ENCODE measurements at regions not wholly inside any gene's neighbourhood (a gene's known extent, or its start where the extent isn't known, plus 50 kb on each side); places are given as distances from the start of the nearest gene placed in this dataset.

DNA sequence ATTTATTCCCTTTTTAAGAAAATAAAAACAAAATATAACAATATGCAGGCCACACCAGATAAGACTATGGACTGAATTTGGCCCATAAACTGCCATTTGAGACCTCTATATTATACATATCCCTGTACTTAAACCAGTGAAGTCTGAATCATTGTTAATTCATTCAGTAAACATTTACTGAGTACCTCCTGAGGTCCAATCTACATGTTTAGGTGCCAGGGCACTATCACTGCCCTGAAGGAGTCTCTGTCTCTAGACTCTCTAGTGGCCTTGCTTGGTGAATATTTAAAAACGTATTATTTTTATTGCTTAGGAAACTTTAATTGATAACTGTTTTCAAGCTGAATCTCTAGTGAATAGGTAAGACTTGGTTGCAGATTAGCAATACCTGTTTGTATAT lies 74.7 kb upstream of the ELL2 start:
- TF ChIP-seq, protein P1, sequence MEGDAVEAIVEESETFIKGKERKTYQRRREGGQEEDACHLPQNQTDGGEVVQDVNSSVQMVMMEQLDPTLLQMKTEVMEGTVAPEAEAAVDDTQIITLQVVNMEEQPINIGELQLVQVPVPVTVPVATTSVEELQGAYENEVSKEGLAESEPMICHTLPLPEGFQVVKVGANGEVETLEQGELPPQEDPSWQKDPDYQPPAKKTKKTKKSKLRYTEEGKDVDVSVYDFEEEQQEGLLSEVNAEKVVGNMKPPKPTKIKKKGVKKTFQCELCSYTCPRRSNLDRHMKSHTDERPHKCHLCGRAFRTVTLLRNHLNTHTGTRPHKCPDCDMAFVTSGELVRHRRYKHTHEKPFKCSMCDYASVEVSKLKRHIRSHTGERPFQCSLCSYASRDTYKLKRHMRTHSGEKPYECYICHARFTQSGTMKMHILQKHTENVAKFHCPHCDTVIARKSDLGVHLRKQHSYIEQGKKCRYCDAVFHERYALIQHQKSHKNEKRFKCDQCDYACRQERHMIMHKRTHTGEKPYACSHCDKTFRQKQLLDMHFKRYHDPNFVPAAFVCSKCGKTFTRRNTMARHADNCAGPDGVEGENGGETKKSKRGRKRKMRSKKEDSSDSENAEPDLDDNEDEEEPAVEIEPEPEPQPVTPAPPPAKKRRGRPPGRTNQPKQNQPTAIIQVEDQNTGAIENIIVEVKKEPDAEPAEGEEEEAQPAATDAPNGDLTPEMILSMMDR (IDR thresholded peaks at IDR 0.05) = no peak
- no peak for TF ChIP-seq EP300 (IDR thresholded peaks at IDR 0.05)
- TF ChIP-seq POLR2A (IDR thresholded peaks at IDR 0.05) = no peak
- TF ChIP-seq POLR2AphosphoS5 (IDR thresholded peaks at IDR 0.05) = no peak
